ENCODE measurements at regions not wholly inside any gene's neighbourhood (a gene's known extent, or its start where the extent isn't known, plus 50 kb on each side); places are given as distances from the start of the nearest gene placed in this dataset.

GRCh38 chr10:111716032-111716431 is 467.5 kb downstream of the GPAM start:
- TF ChIP-seq EZH2 (IDR thresholded peaks at IDR 0.05) (no peak), POLR2AphosphoS5 (IDR thresholded peaks at IDR 0.05; ENCODE audit: borderline replicate concordance, low read depth, low read length) (no peak), FOXP2 (optimal IDR thresholded peaks at IDR 0.05; ENCODE audit: control extremely low read depth, extremely low read length, insufficient read depth) (no peak)
